Stimulated activated CD4-positive, alpha-beta T cell treated with anti-CD3 and anti-CD28 coated beads, Interleukin-2, amount 100 ng/mL, for 24 hours (primary cell): ENCODE measurements at regions not wholly inside any gene's neighbourhood (a gene's known extent, or its start where the extent isn't known, plus 50 kb on each side); places are given as distances from the start of the nearest gene placed in this dataset.
A peak's percentile ranks its signal among the peaks of the same experiment; 100 is the strongest.

ENCODE experiments used
- DNase-seq, 2 donors: peaks; one replicate each; pipeline ENCODE4 v3.0.0-alpha.2; 2020

DNA sequence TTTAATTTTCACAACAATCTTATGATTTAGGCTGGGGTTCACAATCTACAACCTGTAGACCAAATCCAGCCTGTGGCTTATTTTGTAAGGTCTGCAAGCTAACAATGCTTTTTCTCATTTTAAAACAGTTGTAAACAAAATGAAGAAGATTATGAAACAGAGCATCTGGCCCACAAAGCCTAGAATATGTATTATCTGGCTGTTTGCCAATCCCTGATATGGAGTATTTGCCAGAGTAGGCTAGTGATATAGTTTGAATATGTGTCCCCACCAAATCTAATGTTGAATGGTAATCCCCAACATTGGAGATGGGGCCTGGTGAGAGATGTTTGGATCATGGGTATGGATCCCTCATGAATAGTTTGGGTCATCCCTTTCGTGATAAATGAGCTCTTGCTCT lies 201.8 kb downstream of the DHX35 start:
- DNase-seq: no peak

DNA sequence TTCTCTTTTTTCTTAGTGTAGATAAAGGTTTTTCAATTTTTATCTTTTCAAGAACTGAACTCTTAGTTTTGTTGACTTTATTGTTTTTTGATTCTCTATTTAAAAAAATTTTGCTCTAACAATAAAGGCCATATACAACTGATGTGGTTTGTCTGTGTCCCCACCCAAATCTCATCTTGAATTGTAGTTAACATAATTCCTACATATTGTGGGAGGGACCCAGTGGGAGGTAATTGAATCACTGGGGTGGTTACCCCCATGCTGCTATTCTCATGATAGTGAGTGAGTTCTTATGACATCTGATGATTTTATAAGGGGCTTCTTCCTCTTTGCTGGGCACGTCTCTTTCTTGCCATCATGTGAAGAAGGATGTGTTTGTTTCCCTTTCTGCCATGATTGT lies 199.8 kb downstream of the DHX35 start:
- no peak for DNase-seq

DNA sequence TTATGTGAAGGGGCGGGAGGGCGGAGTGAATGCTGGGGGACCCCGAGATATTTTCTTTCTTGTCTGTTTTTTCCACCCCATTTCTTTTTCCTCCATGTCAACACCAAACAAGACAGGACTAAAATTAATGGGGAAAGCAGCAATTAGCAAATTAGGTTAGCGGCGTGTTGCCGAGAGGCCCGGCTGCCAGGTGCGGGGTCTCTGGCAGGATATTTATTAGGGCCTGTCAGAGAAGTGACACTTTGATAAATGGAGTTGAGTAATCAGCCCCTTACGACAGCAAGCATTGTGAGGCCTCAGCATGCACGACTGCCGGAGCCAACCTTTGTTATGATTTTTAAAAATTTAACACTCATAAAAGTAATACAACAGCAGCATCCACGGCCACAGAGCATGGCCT lies 193.8 kb downstream of the DHX35 start:
- no peak for DNase-seq

DNA sequence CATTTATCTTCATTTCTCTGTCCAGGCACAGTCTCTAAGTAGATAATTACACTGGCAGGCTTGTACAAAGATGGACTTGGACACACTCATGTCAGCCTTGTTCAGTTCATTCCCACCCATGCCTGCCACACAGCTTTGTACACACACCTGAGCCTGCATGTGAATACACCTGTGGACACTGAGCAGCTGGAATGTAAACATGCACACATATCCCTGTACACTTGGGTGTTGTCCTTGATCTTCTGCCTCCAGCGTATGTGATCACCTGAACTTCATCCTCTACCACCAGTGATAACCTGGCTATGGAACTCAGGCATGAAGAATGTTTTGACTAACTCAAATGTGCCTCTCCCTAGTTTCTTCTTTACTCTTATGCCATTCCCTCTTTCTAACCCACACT lies 190.6 kb downstream of the DHX35 start:
- DNase-seq: no peak

DNA sequence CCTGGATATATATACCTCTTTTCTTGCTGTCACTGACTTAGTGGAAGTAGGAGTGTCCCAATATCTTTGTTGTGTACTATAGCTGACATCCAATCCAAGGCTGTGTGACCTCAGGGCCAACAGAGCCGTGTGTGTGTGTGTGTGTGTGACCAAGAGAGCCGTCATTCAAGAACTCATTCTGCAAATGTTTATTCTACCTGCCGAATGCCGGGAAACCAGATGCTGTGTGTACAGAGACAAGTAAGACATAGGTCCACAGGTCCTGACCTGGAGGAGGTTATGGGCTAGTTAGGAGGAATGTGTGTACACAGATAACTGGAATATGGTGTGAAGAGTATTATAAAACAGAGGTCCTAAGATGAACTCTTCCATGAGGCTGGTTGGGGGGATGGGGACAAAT lies 190.0 kb downstream of the DHX35 start:
- DNase-seq: no peak

DNA sequence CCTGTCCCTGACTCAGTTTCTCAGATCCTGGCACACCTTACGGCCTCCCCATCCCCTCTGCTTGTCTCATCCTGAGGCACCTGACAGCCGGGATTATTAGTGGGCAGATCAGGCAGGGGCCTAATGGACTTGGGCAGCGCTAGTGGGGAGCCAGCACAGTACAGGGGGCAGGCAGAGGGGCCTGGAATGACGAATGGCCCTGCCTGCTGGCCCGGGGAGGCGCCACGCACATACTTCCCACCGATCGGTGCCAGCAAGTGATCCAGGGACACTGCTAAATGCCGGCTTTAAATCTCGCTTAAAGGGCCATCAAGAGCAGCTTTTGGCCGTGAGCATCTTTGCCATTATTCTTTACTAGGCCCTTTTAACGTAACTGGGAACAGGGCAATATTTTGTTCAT lies 188.4 kb downstream of the DHX35 start:
- DNase-seq: no peak

DNA sequence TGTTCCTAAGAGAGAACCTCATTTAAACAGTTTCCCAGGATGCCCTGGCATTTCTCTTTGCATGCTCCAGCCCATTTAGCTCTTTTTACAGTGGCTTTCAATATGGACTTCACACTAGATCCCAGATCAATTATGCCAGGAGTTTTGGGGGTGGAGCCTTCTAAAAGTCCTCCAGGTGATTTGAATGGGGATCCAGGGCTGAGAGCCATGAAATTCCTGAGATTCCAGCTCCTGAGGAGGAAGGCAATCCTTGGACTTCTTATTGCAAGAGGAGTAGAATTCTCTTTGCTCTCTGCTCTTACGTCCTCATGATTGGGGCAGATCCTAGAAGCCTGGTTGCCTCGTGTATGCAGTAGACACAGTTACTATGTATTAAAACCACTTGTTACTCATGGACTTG lies 184.2 kb downstream of the DHX35 start:
- DNase-seq: no peak

DNA sequence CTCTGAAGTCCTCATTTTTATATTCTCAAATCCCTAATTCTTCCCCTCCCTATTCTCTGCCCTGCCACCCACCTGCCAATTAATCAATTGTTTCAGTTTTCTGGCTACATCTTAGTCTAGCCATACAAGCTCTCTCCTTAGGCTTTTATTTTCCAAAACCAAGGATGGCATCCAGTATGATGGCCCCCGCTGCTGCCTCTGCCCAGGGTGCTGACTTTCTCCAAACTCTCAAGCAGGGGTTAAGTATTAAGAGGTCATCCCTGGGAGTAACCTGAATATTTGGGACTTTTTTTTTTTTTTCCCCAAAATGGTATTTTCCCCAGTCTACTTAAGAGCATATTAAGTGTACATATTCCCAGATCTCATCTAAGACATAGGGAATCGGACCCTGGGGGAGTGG lies 183.8 kb downstream of the DHX35 start:
- DNase-seq: no peak

DNA sequence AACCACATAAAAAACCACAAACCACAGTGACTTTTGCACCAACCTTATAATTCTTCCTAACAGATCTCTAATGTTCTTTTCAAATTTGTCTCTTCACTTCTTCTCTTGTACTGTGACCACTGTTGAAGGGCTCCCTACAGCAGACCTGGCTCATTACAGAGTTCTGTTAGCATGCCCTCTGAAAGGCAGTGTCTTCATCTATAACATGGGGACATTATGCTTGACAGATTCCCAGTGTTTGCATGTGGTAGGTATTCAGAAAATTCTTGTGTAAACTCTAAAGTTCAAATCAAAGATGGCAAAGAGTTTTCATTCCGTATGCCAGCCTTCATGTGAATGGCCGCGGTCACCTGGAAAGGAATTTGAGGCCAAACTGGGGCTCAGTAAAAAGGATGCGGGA lies 182.6 kb downstream of the DHX35 start:
- no peak for DNase-seq

DNA sequence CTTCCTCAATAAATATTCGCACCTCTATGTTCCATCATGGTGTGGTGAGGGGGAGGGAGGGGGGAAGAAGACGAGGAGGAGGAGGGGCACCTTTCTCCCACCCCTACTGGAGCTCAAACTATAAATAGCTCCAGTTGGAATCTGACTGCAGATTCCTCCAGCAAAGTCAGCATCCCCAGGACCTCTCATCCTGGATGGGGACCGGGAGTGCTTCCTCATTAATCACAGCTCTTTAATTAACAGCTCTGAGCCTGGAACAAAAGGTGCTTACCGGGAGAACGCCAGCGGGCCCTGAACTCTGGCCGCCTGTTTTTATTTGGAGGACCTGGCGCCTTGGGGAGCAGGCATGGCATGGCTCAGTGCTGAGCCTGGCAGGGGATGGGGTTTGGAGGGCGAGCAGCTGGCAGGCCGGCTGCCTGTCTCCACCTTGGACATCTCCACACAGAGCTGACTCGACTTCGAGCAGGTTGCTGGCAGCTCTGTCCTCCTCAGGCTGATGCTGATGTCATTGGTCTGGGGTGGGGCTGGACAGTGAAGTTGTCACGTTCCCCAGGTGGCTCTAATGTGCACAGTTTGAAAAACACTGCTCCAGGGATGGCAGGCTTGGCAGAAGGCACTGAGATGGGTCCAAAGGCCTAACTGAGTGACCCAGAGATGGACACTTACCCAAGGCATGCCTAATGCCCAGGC lies 180.4 kb downstream of the DHX35 start:
- DNase-seq: no peak

DNA sequence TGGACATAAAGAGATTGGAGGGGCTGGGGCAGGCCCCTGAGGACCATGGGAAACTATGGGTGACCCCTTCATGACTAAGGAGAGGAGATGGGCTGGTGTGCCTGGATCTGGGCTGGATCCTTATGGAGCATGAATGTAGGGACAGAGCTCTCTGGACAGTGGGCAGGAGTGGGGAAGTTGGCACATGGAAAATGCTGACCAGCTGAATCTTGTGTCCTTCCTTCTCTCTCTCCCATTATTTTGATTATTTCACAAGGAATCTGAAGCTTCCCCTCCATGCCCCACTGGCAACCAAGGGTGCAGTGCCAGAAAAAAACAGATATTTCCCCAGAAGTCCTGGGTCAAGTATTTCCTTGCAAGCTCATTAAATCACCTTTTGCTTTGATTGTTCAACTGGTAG lies 175.2 kb downstream of the DHX35 start:
- no peak for DNase-seq

DNA sequence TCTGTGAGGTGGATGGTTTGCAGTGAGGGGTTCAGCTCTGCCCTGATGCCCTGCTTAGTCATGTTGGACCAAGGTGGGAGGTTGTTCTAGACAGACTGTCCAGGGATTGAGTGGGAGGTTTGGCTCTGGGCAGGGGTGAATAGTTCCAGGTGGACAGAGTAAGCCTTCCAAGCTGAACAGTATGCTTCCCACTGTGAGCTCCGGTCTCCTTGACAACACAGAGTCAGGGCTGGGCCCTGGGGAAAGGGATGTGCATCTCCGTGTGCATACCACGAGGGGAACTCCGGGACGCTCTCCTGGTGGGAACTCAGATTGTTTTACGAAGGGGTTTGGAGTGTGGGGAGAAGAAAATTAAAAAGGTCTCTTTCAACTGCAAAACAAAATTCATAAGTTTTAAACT lies 174.7 kb downstream of the DHX35 start:
- no peak for DNase-seq

DNA sequence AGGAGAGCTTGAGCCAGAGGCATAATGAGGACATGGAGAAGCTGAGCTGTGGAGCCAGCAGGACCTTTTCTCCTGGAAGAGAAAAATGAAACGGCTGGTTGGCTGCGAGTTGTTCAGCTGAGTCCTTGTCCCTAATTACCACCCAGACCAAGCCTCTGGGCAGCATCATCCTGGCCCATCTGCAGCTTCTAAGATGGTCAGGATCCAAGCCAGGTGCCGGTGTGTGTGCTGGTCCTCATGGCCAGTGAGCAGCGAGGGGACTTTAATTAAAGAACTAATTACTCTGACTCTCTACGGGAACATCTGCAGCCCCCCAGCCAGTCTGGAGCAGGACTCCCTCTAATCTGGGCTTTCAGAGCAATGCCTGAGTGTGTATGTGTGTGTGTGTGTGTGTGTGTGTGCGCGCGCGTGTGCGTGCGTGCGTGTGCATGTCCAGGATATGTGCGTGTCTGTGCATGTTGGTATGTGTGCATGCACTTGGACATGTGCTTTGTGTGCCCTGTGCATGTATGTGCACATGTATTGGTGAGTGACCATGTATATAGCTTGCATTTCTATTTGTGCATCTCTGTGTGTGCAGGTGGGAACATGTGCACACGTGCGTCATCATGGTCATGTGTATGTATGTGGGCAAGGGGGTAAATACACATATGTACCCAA lies 173.9 kb downstream of the DHX35 start:
- DNase-seq: no peak

DNA sequence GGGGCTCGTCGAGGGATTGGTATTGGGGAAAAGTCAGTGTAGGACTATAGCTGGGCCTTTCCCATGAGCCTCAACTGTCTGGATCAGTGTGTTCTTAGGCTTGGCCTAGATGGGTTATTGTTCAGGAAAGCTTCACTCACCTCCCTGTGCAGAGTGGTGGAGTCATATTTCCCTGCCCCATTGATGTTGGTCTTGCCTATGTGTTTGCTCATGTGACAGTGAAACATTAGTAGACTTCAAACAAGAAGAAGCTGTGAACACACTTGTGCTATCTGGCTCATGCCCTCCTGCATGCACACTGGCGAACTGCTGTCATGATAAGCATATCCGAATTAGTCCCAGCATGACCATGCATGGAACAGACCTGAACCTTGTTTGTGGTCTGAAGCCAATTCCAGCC lies 171.1 kb downstream of the DHX35 start:
- no peak for DNase-seq

DNA sequence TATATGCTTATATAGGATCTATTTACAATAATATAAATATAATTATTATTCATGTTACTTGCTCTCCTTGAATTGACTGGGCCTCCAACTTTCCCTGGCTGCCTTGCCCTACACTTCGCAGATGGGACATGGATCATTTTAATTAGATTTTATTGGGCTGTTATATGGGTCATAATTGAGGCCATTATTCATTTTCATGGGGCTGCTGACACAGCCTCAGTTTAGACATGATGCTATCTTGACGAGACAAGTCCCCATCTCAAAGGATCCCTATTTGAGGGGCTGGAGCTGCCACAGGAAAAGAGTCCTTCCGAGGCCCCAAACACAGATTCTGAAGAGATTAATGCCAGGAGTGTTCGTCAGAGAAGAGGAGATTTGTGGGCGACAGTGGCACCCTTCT lies 170.4 kb downstream of the DHX35 start:
- no peak for DNase-seq

DNA sequence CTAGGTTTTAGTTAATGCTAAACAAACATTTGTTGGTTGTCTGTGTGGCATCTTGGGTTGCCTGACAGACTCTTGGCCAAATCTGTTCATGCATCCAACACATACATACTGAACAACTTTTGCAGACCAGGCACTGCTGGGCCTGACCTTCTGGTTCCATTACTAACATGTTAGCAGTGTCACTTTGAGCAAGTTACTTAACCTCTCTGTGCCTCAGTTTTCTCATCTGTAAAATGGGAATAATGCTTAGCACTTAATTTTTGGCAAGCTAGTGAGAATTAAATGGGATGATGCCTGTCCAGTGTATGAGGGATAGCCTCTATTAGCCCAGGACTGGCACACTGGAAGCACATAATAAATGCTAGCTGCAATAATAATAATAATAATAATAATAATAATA lies 169.9 kb downstream of the DHX35 start:
- DNase-seq: no peak

DNA sequence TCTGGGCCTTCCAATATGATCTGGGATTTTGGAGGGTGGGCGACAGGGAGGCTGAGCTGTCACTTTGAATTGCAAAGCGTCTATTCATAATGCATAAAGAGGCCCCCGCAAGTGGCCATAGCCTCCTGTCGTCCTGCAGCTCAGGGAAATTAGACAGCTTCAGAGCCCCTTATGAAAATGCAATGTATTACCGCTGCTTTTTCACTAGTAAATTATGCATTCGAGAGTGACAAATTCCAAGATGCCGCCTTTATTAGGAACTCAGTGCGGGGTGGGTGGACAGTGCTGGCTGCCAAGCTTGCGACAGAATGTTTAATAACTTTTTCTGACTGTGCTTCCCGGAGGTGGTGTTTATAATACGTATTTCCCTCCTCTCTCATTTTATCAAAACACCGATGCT lies 168.5 kb downstream of the DHX35 start:
- no peak for DNase-seq

DNA sequence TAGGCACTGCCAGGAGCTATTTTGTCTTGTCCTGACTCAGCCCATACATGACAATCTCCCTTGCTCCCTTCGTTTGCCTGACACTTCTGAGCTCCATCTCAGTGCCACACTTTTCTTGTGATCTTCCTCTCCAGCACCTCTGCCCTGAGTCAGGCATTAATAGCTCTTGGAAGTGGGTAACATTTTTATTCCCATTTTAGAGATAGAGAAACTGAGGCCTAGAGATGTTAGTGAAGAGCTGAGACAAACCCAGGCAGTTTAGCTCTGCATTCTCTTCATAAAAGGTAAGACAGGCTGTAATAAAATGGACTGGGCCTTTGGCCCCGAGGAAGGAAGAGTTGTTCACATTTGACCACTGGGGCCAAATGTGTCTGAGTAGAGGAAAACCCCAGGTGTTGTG lies 167.4 kb downstream of the DHX35 start:
- DNase-seq: no peak

DNA sequence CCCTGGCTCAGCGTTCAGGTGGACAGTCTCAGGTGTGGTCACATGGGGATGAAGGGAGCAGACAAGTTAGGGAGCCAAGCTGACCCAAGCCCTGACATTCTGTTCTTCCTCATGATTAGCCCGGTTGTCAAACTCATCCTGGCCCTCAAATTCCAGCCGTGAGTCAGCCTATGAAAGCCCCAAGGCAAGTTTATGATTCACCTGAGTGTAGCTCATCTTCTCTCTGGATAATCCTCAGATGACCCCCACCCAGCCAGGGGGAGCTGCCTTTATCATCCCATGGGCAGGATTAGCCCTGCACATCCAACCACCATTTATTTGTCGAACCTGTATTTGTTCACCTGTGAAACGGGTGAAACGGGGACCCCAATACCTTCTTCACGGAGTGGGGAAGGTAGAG lies 161.9 kb downstream of the DHX35 start:
- no peak for DNase-seq

DNA sequence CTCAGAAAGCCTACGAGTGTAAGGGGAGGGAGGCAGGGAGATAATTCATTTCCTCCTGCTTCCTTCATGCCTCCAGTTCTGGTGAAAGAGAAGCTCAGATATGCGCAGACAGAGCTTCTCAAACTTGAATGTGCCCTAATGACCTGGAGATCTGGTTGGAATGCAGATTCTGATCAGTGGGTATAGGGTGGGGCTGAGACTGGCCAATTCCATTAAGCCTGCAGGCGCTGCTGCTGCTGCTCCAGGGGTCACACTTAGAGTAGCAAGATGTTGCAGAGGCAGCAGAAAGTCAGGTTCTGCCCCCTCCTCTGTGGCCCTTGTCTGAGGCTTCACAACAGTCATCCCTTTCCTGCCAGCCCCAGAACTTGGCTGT lies 161.0 kb downstream of the DHX35 start:
- DNase-seq: no peak

DNA sequence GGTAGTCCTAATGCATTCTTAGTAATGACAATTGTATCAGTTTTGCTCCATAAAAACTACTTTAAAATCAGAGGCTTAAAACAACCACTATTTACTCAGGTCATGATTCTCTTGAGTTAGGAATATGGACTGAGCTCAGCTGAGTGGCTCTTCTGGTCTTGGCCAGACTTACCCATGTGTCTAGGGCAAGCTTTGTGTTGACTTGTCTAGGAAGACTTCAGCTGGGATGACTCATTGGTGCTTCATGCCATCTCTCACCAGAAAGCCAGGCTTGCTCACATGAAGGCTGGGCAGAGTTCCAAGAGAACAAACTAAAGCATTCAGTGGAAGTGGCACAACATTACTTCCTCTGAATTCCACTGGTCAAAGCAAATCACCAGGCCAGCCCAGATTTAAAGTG lies 155.3 kb downstream of the DHX35 start:
- no peak for DNase-seq

DNA sequence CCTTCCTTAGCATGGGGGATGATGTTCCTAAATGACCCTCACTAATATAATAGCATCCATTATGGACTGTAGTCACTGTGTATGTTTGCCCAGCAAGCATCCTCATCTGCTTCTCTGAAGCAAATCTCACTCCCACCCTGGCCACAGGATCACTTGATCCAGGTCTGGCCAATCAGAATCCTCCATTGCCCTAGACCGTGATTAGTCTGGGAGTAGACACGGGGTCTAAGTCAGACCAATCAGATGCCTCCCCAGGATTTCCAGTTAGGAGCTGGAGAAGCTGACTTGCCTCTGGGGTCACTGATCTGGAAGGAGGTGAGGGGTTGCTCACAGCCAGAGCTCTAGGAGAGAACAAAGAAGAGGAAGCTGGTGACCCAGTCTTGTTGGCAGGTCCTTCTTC lies 153.9 kb downstream of the DHX35 start:
- DNase-seq: no peak

DNA sequence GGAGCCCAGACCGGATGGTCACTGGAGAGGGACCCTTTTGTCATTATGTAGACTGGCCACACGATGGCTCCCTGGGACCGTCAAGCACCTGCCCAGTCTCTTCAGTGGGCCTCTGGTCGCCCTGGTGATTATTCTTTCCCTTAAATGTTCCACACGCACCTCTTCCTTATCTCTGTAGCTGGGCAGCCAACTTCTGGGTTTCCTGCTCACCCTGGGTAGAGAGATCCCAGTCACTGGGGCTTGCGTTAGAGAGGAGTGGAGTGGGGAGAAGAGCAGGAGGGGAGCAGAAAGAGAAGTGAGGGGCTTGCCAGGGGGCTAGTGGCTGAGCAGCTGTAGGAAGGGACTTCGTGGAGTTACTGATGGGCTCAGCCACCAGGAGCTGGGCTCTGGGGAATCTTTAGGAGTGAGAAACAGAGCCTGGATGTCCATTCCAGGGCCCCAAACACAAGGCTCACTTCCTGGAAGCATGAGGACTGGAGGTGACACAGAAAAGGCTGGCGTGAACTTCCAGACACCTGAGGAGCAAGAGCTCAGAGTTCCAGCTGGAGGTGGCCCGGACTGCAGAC lies 150.1 kb downstream of the DHX35 start:
- DNase-seq: peak in 1 of 2 donors; percentile 12

DNA sequence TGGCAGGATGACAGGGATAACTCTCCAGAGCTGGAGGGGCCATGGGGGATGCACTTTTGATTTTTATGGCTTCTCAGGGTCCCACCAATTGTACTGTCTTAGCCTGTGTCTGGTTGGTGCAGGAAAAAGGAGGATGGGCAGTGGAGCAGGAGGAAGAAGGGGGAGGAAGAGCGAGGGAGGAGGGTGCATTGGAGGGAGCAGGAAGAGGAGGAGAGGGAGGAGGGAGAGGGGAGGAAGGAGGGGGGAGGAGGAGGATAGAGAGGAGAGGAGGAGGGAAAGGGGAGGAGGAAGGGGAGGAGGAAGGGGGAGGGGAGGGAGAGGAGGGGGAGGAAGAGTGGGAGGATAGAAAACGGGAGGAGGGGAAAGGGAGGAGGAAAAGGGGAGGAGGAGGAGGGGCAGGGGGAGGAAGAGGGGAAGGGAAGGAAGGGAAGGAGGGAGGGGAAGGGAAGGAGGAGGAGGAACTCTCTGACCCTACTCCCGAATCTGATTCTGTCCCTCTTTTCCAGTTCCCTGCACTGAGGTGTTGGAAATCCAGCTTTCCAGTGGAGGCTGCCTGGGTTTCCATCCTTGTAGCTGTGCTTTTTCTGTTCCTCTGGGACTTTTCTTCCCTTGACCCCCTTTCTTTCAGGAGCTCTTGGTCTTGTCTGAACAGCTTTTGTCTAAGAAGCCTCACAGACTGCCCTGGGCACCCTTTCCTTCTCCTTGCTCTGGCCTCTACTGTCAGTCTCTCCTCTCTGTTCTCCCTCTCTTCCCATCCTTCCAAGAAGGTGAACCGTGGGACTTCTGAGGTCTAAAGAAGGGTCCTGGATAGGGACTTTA lies 149.4 kb downstream of the DHX35 start:
- no peak for DNase-seq
